ENCODE measurements at regions not wholly inside any gene's neighbourhood (a gene's known extent, or its start where the extent isn't known, plus 50 kb on each side); places are given as distances from the start of the nearest gene placed in this dataset.

DNA sequence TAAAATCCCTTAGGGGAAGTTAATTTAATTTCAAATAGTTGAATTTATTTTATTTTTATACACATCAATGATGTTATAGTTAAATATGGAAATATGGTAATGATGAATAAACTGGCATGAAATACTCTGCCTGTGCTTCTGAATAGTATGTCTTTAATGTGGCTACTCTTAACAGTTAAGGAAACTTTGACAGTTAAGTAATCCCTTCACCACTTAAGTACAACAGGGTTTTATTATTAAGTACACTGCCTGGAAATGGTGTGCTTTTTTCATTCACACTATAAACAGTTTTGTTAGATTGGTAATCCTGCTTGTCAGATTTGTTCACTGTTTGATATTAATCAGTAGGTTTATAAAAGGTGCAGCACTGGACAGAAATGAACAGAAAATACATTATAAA lies 412.0 kb upstream of the ZEB2 start:
- Histone ChIP-seq H3K4me1 (no peaks in the 10 kb centered on the region), H3K36me3 (no peaks in the 10 kb centered on the region), H3K9me3 (peaks cover 0 to 5% (median 0%) of the 10 kb centered on the region in 4 donors), H3K27me3 (no peaks in the 10 kb centered on the region), H3K27ac (no peak overlapping the region), H3K4me3 (no peak overlapping the region)
- intact Hi-C loops (cut with DNase I), result loop anchor here (10.0 kb wide), 1 partner anchor 407 kb away; the partner anchor contains the start of gene ZEB2
- no peak for DNase-seq
- TF ChIP-seq POLR2A (IDR thresholded peaks at IDR 0.05), result no peak
- TF ChIP-seq, protein P1, sequence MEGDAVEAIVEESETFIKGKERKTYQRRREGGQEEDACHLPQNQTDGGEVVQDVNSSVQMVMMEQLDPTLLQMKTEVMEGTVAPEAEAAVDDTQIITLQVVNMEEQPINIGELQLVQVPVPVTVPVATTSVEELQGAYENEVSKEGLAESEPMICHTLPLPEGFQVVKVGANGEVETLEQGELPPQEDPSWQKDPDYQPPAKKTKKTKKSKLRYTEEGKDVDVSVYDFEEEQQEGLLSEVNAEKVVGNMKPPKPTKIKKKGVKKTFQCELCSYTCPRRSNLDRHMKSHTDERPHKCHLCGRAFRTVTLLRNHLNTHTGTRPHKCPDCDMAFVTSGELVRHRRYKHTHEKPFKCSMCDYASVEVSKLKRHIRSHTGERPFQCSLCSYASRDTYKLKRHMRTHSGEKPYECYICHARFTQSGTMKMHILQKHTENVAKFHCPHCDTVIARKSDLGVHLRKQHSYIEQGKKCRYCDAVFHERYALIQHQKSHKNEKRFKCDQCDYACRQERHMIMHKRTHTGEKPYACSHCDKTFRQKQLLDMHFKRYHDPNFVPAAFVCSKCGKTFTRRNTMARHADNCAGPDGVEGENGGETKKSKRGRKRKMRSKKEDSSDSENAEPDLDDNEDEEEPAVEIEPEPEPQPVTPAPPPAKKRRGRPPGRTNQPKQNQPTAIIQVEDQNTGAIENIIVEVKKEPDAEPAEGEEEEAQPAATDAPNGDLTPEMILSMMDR (IDR thresholded peaks at IDR 0.05), result no peak

- no peak for DNase-seq
- Histone ChIP-seq H3K27me3 (no peaks in the 10 kb centered on the region), H3K4me3 (no peak overlapping the region), H3K36me3 (no peaks in the 10 kb centered on the region), H3K27ac (no peak overlapping the region), H3K4me1 (no peaks in the 10 kb centered on the region), H3K9me3 (peaks cover 0 to 5% (median 0%) of the 10 kb centered on the region in 4 donors)
- WGBS, 2 donors, result 97 to 99% methylated on average over 1 of the region's 1 CpG
- TF ChIP-seq POLR2AphosphoS5 (IDR thresholded peaks at IDR 0.05) (no peak), POLR2A (IDR thresholded peaks at IDR 0.05) (no peak), EP300 (IDR thresholded peaks at IDR 0.05) (no peak)
- TF ChIP-seq, protein P1 (IDR thresholded peaks at IDR 0.05), result no peak
- intact Hi-C loops (cut with DNase I), result loop anchor here (10.0 kb wide), 1 partner anchor 407 kb away; the partner anchor contains the start of gene ZEB2
These were observed 411.6 kb upstream of the ZEB2 start for GRCh38 chr2:144931480-144931879.

GRCh38 chr2:144927429-144927828 lies 407.5 kb upstream of the ZEB2 start:
- H3K4me1 ChIP-seq, result no peaks in the 10 kb centered on the region
- 73 to 78% methylated on average over 1 of the region's 1 CpG for WGBS, 2 donors
- H3K27ac ChIP-seq, result no peak overlapping the region
- no peaks in the 10 kb centered on the region for H3K27me3 ChIP-seq
- H3K4me3 ChIP-seq, result no peak overlapping the region
- no peak for TF ChIP-seq POLR2AphosphoS5 (IDR thresholded peaks at IDR 0.05)
- no peak for TF ChIP-seq POLR2A (IDR thresholded peaks at IDR 0.05)
- TF ChIP-seq, protein P1 (IDR thresholded peaks at IDR 0.05), result no peak
- intact Hi-C loops (cut with DNase I), result no loop called here
- no peaks in the 10 kb centered on the region for H3K36me3 ChIP-seq
- H3K9me3 ChIP-seq, result peaks cover 0 to 5% (median 0%) of the 10 kb centered on the region in 4 donors
- DNase-seq, result no peak

GRCh38 chr2:144925886-144926285 lies 406.0 kb upstream of the ZEB2 start:
- Histone ChIP-seq H3K9me3 (peaks cover 0 to 5% (median 0%) of the 10 kb centered on the region in 4 donors), H3K27ac (no peak overlapping the region), H3K4me1 (no peaks in the 10 kb centered on the region), H3K4me3 (no peak overlapping the region), H3K27me3 (no peaks in the 10 kb centered on the region), H3K36me3 (no peaks in the 10 kb centered on the region)
- WGBS, 2 donors, result 69 to 75% methylated on average over 4 of the region's 4 CpGs
- no peak for DNase-seq
- TF ChIP-seq POLR2AphosphoS5 (IDR thresholded peaks at IDR 0.05), result no peak
- TF ChIP-seq, protein P1 (IDR thresholded peaks at IDR 0.05), result no peak
- TF ChIP-seq POLR2A (IDR thresholded peaks at IDR 0.05), result no peak
- no peak for TF ChIP-seq EP300 (IDR thresholded peaks at IDR 0.05)
- intact Hi-C loops (cut with DNase I), result no loop called here

- H3K27ac ChIP-seq, result no peak overlapping the region
- H3K27me3 ChIP-seq, result no peaks in the 10 kb centered on the region
- H3K4me1 ChIP-seq, result no peaks in the 10 kb centered on the region
- intact Hi-C loops (cut with DNase I), result no loop called here
- H3K4me3 ChIP-seq, result no peak overlapping the region
- DNase-seq, result no peak
- TF ChIP-seq EP300 (IDR thresholded peaks at IDR 0.05) (no peak), POLR2AphosphoS5 (IDR thresholded peaks at IDR 0.05) (no peak)
- no peaks in the 10 kb centered on the region for H3K36me3 ChIP-seq
- H3K9me3 ChIP-seq, result peaks cover 0 to 5% (median 0%) of the 10 kb centered on the region in 4 donors
These were observed 404.9 kb upstream of the ZEB2 start for GRCh38 chr2:144924827-144925226.

All from sigmoid colon (tissue), 6 donors.